ENCODE measurements at regions not wholly inside any gene's neighbourhood (a gene's known extent, or its start where the extent isn't known, plus 50 kb on each side); places are given as distances from the start of the nearest gene placed in this dataset.

GRCh38 chr10:31580646-31581045 lies 261.6 kb downstream of the ZEB1 start:
- no peak for DNase-seq
